Endothelial cell (in vitro differentiated cells): ENCODE measurements at regions not wholly inside any gene's neighbourhood (a gene's known extent, or its start where the extent isn't known, plus 50 kb on each side); places are given as distances from the start of the nearest gene placed in this dataset.

Experiments
- DNase-seq: peaks from one replicate; pipeline ENCODE4 v3.0.0; 2021; ENCODE audit warnings: low spot score
- H3K27ac Mint-ChIP-seq: one replicate; pipeline ENCODE4 v1.8.0; 2021; ENCODE audit warnings: mixed read lengths, inconsistent platforms; ENCODE audit not compliant: unreplicated experiment
- H3K27me3 Mint-ChIP-seq: one replicate; pipeline ENCODE4 v1.8.0; 2021; ENCODE audit warnings: mild to moderate bottlenecking, moderate library complexity, mixed read lengths, inconsistent platforms; ENCODE audit not compliant: unreplicated experiment
- H3K36me3 Mint-ChIP-seq: one replicate; pipeline ENCODE4 v1.8.0; 2021; ENCODE audit warnings: mild to moderate bottlenecking, low read depth, mixed read lengths, inconsistent platforms; ENCODE audit not compliant: unreplicated experiment
- H3K4me1 Mint-ChIP-seq: one replicate; pipeline ENCODE4 v1.8.0; 2021; ENCODE audit warnings: mild to moderate bottlenecking, mixed read lengths, inconsistent platforms; ENCODE audit not compliant: unreplicated experiment
- H3K4me3 Mint-ChIP-seq: one replicate; pipeline ENCODE4 v1.8.0; 2021; ENCODE audit warnings: mild to moderate bottlenecking, mixed read lengths, inconsistent platforms; ENCODE audit not compliant: unreplicated experiment
- H3K9me3 Mint-ChIP-seq: one replicate; pipeline ENCODE4 v1.8.0; 2021; ENCODE audit warnings: mixed read lengths, inconsistent platforms; ENCODE audit not compliant: unreplicated experiment
- TF ChIP-seq, protein P1 (sequence below): fragments of 200-600 bp; sonication (generic); IDR thresholded peaks from one replicate; pipeline ENCODE4 v1.5.0; 2021; ENCODE audit warnings: antibody characterized with exemption; ENCODE audit not compliant: unreplicated experiment

DNA sequence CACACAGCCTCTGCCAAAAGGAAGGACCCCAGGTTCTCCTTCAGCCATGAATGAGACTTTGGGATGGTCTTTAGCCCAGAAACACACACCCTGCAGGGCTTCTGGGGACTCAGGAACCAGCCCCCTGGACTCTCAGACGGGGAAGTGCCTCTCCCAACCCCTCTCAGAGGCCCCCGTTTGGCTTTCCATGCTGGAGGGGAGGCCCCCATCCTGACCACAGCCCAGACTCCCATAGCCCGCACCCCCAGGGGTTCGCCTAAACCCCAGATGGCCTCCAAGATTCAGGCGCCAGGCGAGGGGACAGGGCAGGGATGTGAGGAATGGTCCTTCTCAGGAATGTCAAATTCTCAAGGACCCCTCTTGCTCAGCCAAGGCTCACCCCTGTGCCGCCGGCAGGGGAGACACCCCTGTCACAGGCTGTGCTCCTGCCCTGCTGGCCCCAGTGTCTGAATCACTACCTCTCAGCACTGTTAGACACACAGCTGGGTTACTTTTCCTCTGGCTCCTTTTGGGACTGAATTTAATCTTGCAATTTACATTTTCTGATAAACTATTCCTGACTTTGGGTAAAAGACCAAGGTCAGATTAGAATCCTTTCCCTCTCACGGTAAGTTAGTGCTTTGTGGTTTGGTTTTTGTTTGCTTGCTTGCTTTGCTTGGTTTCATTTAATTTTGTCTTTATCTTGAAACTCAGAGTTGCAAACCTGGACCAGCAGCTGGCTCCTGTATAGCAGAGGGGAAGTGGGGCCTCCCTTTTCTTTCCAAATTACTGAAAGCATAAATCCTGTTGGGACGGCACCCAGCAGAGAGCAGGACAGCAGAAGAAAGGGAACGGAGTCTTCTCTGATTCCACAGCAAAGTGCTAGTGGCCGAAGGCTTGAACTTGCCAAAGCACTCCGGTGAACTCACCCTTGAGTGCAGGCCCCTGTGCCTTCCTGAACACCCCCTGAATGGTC lies 198.9 kb upstream of the RAB6C start:
- peaks cover 3% of the 10 kb centered on the region for H3K27me3 Mint-ChIP-seq
- H3K36me3 Mint-ChIP-seq: no peaks in the 10 kb centered on the region
- no peak for DNase-seq
- no peaks in the 10 kb centered on the region for H3K9me3 Mint-ChIP-seq
- no peak overlapping the region for H3K4me3 Mint-ChIP-seq
- H3K4me1 Mint-ChIP-seq: peaks cover 3% of the 10 kb centered on the region
- H3K27ac Mint-ChIP-seq: no peak overlapping the region
- TF ChIP-seq, protein P1, sequence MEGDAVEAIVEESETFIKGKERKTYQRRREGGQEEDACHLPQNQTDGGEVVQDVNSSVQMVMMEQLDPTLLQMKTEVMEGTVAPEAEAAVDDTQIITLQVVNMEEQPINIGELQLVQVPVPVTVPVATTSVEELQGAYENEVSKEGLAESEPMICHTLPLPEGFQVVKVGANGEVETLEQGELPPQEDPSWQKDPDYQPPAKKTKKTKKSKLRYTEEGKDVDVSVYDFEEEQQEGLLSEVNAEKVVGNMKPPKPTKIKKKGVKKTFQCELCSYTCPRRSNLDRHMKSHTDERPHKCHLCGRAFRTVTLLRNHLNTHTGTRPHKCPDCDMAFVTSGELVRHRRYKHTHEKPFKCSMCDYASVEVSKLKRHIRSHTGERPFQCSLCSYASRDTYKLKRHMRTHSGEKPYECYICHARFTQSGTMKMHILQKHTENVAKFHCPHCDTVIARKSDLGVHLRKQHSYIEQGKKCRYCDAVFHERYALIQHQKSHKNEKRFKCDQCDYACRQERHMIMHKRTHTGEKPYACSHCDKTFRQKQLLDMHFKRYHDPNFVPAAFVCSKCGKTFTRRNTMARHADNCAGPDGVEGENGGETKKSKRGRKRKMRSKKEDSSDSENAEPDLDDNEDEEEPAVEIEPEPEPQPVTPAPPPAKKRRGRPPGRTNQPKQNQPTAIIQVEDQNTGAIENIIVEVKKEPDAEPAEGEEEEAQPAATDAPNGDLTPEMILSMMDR: no peak

DNA sequence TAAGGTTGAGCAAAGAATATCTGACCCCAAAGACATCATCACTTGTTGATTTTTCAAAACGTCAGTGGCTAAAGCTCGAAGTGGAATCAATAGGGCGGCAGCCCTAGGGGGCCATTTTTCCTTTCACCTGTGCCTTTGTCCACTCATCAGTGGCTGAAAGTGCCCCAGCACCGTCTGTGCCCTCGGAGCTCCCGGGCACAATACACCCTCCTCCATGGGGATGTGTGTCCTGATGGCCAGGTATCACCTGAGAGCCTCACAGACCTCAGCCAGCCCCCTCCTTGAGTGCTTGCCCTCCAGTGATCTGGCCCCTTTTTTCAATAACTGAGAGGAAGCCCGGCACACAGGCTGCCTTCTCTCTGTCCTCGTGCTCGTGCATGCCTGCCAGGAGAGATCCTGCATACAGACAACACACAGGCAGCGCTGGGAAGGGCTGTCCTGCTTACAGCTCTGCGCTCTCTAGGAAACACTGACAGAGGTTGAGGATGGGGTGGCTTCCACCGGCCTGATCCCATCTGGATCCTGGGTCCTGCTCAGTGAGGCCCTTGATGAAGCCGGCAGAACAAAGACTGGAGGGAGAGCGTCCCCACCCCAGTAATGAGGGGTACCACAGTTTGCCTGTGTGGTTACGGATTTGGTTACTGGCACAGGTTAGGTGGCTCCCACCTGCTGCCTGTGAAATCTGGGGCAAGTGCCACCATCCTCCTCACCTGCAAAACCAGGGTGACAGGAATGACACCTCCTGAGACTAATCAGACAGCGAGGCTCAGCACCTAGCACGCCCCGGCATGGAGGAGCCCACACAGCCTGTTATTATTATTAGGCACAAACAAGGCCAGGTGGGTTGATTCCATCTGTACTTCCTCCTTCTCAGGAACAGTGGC lies 197.5 kb upstream of the RAB6C start:
- no peak overlapping the region for H3K27ac Mint-ChIP-seq
- DNase-seq: no peak
- H3K36me3 Mint-ChIP-seq: no peaks in the 10 kb centered on the region
- H3K27me3 Mint-ChIP-seq: peaks cover 3% of the 10 kb centered on the region
- TF ChIP-seq, protein P1: no peak
- H3K4me1 Mint-ChIP-seq: no peaks in the 10 kb centered on the region
- H3K4me3 Mint-ChIP-seq: no peak overlapping the region
- H3K9me3 Mint-ChIP-seq: no peaks in the 10 kb centered on the region

DNA sequence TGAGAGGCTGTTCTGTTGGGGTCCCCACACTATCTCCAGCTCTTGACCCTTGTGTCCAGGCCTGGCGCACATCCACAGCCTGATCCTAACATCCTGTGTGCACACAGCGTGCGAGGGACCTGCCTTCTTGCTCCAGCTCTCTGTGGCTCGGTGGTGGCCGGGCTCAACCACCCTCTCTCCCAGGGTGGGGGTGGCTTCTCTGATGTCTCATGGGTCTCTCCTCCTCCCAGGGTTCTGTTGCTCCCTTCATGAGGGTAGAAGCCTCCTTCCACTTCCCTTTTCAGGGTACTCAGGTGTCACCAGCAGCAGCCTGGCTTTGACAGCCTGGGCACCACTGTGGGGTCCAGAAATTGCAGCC lies 196.9 kb upstream of the RAB6C start:
- no peak overlapping the region for H3K27ac Mint-ChIP-seq

DNA sequence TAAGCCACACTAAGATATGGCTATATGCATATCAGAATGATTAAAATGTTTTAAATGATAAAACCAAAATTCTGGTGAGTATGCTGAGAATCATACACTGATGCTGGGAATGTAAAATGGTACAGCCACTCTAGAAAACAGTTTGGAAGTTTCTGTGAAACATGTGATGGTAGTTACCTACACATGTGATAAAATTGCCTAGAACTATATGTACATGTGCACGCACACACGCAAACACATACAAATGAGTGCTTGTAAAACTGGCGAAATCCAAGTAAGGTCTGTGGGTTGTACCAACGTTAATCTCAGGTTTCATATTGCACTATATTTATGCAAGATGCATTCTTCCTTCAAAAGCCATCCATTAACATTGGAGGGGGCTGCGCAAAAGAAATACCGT lies 195.0 kb upstream of the RAB6C start:
- Mint-ChIP-seq H3K27ac (no peak overlapping the region), H3K36me3 (no peaks in the 10 kb centered on the region), H3K27me3 (peaks cover 5% of the 10 kb centered on the region), H3K4me3 (no peak overlapping the region), H3K4me1 (no peaks in the 10 kb centered on the region), H3K9me3 (no peaks in the 10 kb centered on the region)
- TF ChIP-seq, protein P1: no peak
- no peak for DNase-seq

More for the DNA sequence above, 196.9 kb upstream of the RAB6C start:
- DNase-seq: no peak
- Mint-ChIP-seq H3K27me3 (peaks cover 5% of the 10 kb centered on the region), H3K4me3 (no peak overlapping the region), H3K36me3 (no peaks in the 10 kb centered on the region), H3K9me3 (no peaks in the 10 kb centered on the region), H3K4me1 (no peaks in the 10 kb centered on the region)
- TF ChIP-seq, protein P1: no peak

DNA sequence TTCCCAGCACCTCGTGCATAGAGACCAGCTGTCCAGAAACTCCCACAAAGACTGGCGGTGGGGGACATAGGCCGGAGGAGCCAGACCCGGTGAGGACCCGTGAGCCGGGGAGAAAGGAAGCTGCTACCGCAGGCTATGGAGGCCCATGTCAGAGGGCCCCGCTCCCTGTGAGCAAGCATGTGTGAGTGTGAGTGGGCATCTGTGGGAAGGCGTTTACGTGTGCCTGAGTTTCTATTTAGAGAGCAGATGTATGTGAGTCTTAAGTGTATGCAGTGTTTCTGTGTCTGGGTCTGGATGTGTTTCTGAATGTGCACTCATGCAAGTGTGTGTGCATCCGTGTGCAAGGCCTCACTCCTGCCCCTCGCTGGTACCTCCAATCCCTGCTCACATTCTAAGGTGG lies 187.8 kb upstream of the RAB6C start:
- TF ChIP-seq, protein P1: no peak
- Mint-ChIP-seq H3K27me3 (peaks cover 5% of the 10 kb centered on the region), H3K4me3 (no peak overlapping the region), H3K4me1 (no peaks in the 10 kb centered on the region), H3K9me3 (no peaks in the 10 kb centered on the region), H3K36me3 (no peaks in the 10 kb centered on the region), H3K27ac (no peak overlapping the region)
- DNase-seq: no peak
